NCI-H128 (cell line): ENCODE measurements at regions not wholly inside any gene's neighbourhood (a gene's known extent, or its start where the extent isn't known, plus 50 kb on each side); places are given as distances from the start of the nearest gene placed in this dataset.

Experiments
- DNase-seq: peaks from one replicate; lab custom pipeline; 2025; ENCODE audit not compliant: unreplicated experiment; lab: John Stamatoyannopoulos, UW

GRCh38 chr2:133837441-133838094 is 269.3 kb upstream of the NCKAP5 start:
- no peak for DNase-seq

DNA sequence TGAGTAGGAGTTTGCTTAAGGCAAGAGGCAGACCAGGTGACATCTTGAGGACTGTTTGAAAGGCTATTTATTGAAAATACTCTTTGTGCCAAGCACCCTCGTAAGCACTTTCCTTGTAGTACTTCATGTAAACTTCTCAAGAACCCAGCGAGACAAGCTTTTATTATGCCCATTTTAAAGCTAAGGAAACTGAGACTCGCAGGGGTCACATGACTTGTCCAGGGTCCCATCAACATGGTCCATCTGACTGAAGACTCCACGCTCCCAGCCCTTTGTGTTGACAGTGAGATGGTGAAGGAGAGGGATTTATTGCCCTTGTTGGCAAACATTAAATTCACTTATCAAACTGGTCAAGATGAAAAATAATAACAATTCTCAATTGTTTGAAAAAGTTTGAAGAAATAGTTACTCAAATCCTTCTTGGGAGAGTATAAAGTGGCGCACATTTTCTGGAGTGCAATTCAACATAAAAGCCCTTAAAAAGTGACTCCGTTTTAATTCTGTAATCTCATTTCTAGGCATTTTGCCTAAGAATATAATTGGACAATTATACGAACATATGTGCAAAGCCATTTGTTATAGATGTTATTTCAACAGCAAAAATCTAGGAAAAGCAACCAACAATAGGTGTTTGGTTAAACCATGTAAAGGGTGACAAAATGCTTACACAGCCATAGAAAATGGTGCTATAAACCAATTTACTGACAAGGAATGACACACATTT is 270.5 kb upstream of the NCKAP5 start:
- DNase-seq, result no peak

- DNase-seq, result no peak
Observed at GRCh38 chr2:133839677-133840076, 271.4 kb upstream of the NCKAP5 start.

- DNase-seq, result no peak
Observed at GRCh38 chr2:133840761-133841160, 272.5 kb upstream of the NCKAP5 start.

DNA sequence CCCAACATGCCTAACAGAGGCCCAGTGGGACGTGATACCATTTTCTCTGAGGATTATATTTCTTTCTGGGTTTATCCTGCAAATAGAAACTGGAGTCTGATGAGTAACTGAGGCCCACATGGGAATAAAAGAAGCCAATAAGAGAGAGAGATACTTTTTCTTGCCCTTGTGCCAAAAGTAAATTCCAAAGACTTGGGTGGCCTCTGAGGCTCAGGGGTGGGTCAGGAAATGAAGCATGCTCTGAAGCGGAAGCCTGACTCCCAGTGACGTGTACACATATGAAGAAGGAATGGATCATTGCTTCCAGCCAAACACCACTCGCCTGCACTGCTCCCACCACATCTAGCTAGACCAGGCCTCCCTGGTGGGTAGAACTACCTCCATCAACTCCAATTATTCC is 273.6 kb upstream of the NCKAP5 start:
- no peak for DNase-seq

- DNase-seq, result no peak
Observed at GRCh38 chr2:133842446-133842845, 274.2 kb upstream of the NCKAP5 start.

- DNase-seq, result no peak
Observed at GRCh38 chr2:133843091-133843490, 274.8 kb upstream of the NCKAP5 start.

DNA sequence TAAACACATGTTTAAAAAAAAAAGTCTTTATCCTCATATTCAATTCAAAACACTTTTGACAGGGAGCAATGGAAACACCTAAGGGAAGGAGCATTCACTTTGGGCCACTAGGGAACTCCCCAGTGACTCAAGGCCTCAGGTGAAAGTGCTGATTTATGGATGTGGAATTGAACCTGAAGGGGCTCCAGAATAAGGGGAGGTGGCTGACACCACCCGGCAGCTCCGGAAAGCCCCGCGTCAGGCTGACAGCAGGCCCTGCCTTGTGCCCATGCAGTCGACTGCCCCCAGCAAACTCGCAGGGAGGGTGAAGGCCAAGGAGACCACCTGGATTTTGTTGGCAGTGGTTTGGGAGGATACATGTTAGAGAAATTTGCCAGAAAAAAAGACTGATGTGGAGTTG is 275.3 kb upstream of the NCKAP5 start:
- DNase-seq, result no peak

DNA sequence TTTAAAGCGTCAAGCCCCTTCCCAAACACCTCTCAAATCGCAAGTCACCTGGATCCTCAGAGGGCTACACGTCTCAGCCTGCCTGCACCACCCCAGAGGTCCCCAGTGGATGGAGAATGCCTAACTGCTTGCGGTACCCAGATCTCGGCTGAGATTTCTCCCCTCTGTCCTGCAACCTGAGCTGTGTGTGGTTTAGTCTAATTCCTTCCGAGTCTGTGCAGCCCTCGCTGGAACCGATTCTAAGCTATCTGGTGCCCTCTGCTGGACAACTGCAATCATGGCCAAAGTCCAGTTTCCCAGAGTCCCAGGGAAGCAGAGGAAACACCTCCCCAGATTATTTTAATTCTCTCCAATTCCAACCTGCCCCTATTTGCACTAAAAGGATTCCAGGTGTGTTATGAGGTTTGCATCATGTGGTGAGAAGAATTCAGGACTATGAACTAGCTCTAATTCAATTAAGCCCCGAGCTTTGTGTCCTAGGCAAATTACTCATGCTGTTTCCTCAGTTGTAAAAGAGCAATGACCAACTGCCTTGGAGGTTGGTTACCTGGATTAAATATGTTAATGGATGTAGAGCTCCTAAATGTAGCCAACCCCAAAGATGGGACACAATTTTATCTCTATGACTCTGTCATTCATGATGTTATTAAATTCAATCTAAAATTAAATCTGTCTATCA is 276.1 kb upstream of the NCKAP5 start:
- DNase-seq, result peak; percentile 23

DNA sequence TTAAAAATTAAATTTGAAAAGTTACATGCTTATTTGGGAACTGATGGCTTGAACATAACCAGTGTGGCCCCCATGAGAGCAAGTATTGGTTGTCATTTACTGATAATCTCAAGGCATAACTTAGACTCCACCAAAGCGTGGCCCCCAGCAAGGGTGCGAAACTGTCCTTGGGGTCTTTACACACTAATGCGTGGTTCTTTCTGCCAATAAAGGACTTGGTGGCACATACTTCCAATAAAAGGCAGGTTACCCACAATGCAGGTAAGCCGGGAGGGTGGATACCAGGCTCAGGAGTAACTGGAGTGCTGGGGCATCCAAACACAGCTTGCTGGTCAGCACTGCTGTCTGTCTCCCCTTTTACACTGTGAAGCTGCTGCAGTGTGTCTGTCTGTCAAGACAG is 278.2 kb upstream of the NCKAP5 start:
- DNase-seq, result no peak

GRCh38 chr2:133847591-133847990 is 279.3 kb upstream of the NCKAP5 start:
- no peak for DNase-seq

GRCh38 chr2:133848111-133848649 is 279.9 kb upstream of the NCKAP5 start:
- no peak for DNase-seq

- no peak for DNase-seq
Observed at GRCh38 chr2:133849341-133849740, 281.1 kb upstream of the NCKAP5 start.

GRCh38 chr2:133854603-133855200 is 286.4 kb upstream of the NCKAP5 start:
- no peak for DNase-seq

DNA sequence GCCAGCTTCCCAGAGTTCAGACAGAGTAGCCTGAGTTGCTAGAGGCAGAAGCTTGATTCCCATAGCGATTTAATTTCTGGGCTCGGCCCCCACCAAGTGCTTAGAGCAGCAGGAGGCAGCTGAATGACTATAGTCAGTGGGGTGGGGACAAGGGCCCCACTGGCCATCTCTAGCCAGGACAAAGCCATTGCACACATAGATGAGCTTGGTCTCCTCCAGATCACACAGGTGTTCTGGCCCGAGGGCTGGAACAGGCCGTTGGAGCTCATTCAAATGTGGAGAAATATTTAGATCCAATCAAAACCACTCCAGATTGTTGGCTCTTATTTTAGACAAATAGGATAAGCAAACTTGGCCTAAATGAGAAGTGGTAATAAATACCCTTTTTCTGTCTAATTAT is 287.3 kb upstream of the NCKAP5 start:
- no peak for DNase-seq

GRCh38 chr2:133856678-133857077 is 288.4 kb upstream of the NCKAP5 start:
- no peak for DNase-seq

- DNase-seq, result no peak
Observed at GRCh38 chr2:133859578-133859977, 291.3 kb upstream of the NCKAP5 start.

GRCh38 chr2:133862400-133862977 is 294.2 kb upstream of the NCKAP5 start:
- no peak for DNase-seq

DNA sequence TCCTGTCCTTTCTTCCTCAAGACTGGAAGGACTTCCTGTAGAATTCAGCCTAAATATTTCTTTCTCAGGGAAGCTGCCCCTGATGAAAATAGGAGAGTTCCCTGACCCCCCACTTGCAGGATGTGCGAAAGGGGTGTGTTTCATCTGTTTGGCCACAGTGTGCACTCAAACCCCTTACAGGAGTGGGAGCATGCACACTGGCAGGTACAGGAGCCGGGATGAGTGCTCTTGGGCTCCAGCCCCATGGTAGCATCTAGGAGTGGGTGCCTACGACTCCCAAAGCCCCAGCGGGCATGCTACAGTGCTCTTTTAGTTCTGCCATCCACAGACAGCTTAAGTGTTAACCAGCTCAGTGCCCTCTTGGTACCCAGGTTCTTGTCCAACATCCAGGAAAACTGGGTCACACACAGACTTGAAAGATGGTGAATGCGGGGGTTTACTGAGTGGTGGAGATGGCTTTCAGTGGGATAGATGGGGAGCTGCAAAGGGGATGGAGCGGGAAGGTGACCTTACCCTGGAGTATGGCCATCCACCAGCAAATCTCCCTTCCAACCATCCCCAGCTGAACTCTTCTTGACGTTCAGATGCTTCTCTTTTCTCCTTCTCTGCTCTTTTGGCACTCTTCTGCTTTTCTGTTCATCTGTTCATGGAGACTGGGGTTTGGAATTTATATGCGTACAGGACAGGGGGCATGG is 295.0 kb upstream of the NCKAP5 start:
- DNase-seq, result no peak

DNA sequence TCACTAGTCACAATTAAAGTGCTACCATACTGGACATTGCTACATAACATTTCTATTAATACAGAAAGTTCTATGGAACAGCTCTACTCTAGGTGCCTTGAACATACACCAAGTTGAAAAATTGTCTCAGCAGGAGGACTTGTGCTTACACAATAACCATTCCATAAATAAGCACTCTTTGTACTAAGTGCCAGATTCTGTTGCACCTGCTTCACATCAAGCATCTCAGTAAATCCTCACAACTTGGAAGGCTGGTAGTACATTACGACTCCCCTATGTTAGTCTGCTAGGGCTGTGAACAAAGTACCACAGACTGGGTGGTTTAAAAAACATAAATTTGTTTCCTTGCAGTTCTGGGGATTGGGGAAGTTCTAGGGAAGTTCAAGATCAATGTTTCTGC is 296.9 kb upstream of the NCKAP5 start:
- DNase-seq, result no peak

GRCh38 chr2:133867166-133867565 is 298.9 kb upstream of the NCKAP5 start:
- no peak for DNase-seq
